CD14-positive monocyte (primary cell): ENCODE measurements at regions not wholly inside any gene's neighbourhood (a gene's known extent, or its start where the extent isn't known, plus 50 kb on each side); places are given as distances from the start of the nearest gene placed in this dataset.
A peak's percentile ranks its signal among the peaks of the same experiment; 100 is the strongest.

Source experiments
- DNase-seq, 3 donors: peaks; one replicate each; pipeline ENCODE4 v3.0.0-alpha.2; 2011 to 2022
- H2AFZ ChIP-seq: 2 replicates; pipeline ENCODE4 v1.6.0; 2012; ENCODE audit warnings: mild to moderate bottlenecking, low read depth, low read length, inconsistent platforms; ENCODE audit not compliant: insufficient read depth, poor library complexity, severe bottlenecking
- H3K27ac ChIP-seq, 2 donors: 1 replicate in 1 of 2; 2 replicates in 1 of 2; pipeline ENCODE4 v1.5.1; 2012 to 2013; ENCODE audit warnings: low read length in 2 of 2, control low read depth in 1 of 2, inconsistent platforms in 1 of 2, low read depth in 1 of 2, mild to moderate bottlenecking in 1 of 2
- H3K27me3 ChIP-seq, 2 donors: one replicate each; pipeline versions ENCODE4 v1.6.0 to v1.6.1; 2011 to 2013; ENCODE audit warnings: low read length in 2 of 2; ENCODE audit not compliant: control insufficient read depth in 2 of 2, insufficient read depth in 2 of 2
- H3K36me3 ChIP-seq, 2 donors: replicated peaks in 1 of 2; 1 replicate in 1 of 2; 2 replicates in 1 of 2; pipeline versions ENCODE4 v1.5.1 to v1.6.1; 2012 to 2013; ENCODE audit warnings: low read length in 2 of 2, control low read depth in 1 of 2, inconsistent platforms in 1 of 2, mild to moderate bottlenecking in 1 of 2; ENCODE audit not compliant: insufficient read depth in 2 of 2, control insufficient read depth in 1 of 2
- H3K4me1 ChIP-seq, 2 donors: 1 replicate in 1 of 2; 2 replicates in 1 of 2; pipeline versions ENCODE4 v1.5.1 to v1.6.1; 2012 to 2013; ENCODE audit warnings: low read length in 2 of 2, control low read depth in 1 of 2, inconsistent platforms in 1 of 2, mild to moderate bottlenecking in 1 of 2, moderate library complexity in 1 of 2; ENCODE audit not compliant: insufficient read depth in 2 of 2, control insufficient read depth in 1 of 2
- H3K4me2 ChIP-seq: replicated peaks from 2 replicates; pipeline ENCODE3; 2012; ENCODE audit warnings: low read length, moderate library complexity, mild to moderate bottlenecking; ENCODE audit not compliant: poor library complexity, severe bottlenecking; ENCODE audit errors: extremely low read depth
- H3K4me3 ChIP-seq, 3 experiments: fragments of 200-600 bp in 1 of 3; sonication (generic) in 1 of 3; replicated peaks in 1 of 3; 1 replicate in 2 of 3; 2 replicates in 1 of 3; pipeline ENCODE4 v1.5.1; 2011 to 2013; ENCODE audit warnings: low read length in 3 of 3, mild to moderate bottlenecking in 3 of 3, control low read depth in 2 of 3, low read depth in 2 of 3, inconsistent platforms in 1 of 3, moderate library complexity in 1 of 3
- H3K79me2 ChIP-seq: 2 replicates; pipeline ENCODE4 v1.6.0; 2012; ENCODE audit warnings: mild to moderate bottlenecking, control low read depth, inconsistent platforms, low read length, moderate library complexity; ENCODE audit not compliant: insufficient read depth
- H3K9ac ChIP-seq: 2 replicates; pipeline ENCODE4 v1.6.0; 2017; ENCODE audit warnings: low read length, mild to moderate bottlenecking; ENCODE audit not compliant: insufficient read depth, poor library complexity, severe bottlenecking
- H3K9me3 ChIP-seq, 2 donors: replicated peaks in 1 of 2; 1 replicate in 1 of 2; 2 replicates in 1 of 2; pipeline versions ENCODE4 v1.5.1 to v1.6.1; 2012 to 2013; ENCODE audit warnings: low read length in 2 of 2, control low read depth in 1 of 2; ENCODE audit not compliant: control insufficient read depth in 1 of 2, insufficient read depth in 1 of 2
- H4K20me1 ChIP-seq: 2 replicates; pipeline ENCODE4 v1.6.0; 2012; ENCODE audit warnings: mild to moderate bottlenecking, low read length, control low read depth, moderate library complexity; ENCODE audit not compliant: insufficient read depth
- H3K27ac Mint-ChIP-seq, 7 donors: one replicate each; pipeline ENCODE4 v1.8.0; 2020; ENCODE audit warnings: mild to moderate bottlenecking in 7 of 7, mixed read lengths in 7 of 7, moderate library complexity in 6 of 7, inconsistent platforms in 2 of 7
- H3K27me3 Mint-ChIP-seq, 3 donors: one replicate each; pipeline ENCODE4 v1.8.0; 2021 to 2022; ENCODE audit warnings: low read depth in 3 of 3, mild to moderate bottlenecking in 3 of 3, mixed read lengths in 3 of 3, moderate library complexity in 3 of 3, inconsistent platforms in 1 of 3
- H3K36me3 Mint-ChIP-seq, 2 donors: one replicate each; pipeline ENCODE4 v1.8.0; 2020; ENCODE audit warnings: mixed read lengths in 2 of 2, inconsistent platforms in 1 of 2, mild to moderate bottlenecking in 1 of 2
- H3K4me1 Mint-ChIP-seq: one replicate; pipeline ENCODE4 v1.8.0; 2020; ENCODE audit warnings: mild to moderate bottlenecking, mixed read lengths
- H3K4me3 Mint-ChIP-seq, 2 donors: one replicate each; pipeline ENCODE4 v1.8.0; 2020; ENCODE audit warnings: mild to moderate bottlenecking in 2 of 2, mixed read lengths in 2 of 2, moderate library complexity in 1 of 2
- H3K9me3 Mint-ChIP-seq, 7 donors: one replicate each; pipeline ENCODE4 v1.8.0; 2020 to 2022; ENCODE audit warnings: mixed read lengths in 7 of 7, mild to moderate bottlenecking in 6 of 7, moderate library complexity in 6 of 7, inconsistent platforms in 2 of 7
- WGBS: methylation state at CpG from one replicate; pipeline ENCODE4 v1.1.5; 2013; ENCODE audit warnings: missing lambda C conversion rate; ENCODE audit not compliant: insufficient coverage; 5-methylcytosine and 5-hydroxymethylcytosine counted together
- intact Hi-C, 2 donors: fragments of 100-400 bp; cut with micrococcal nuclease; formaldehyde crosslinking; loops; one replicate each; pipeline versions ENCODE4 v1.15.0 to v1.15.1; 2023
- TF ChIP-seq, protein P1 (sequence below): fragments of 200-600 bp; IDR thresholded peaks from one replicate; pipeline ENCODE4 v1.8.0; 2022; ENCODE audit warnings: antibody characterized with exemption, mild to moderate bottlenecking

GRCh38 chr1:185564816-185565215 lies 169.4 kb upstream of the HMCN1 start:
- Mint-ChIP-seq H3K4me3 (no peak overlapping the region), H3K27me3 (peaks cover 0 to 1% (median 0%) of the 10 kb centered on the region in 3 donors), H3K36me3 (peaks cover 0 to 3% of the 10 kb centered on the region in 2 donors), H3K9me3 (peaks cover 0 to 3% (median 0%) of the 10 kb centered on the region in 7 donors), H3K27ac (peak overlapping the region in 1 of 7 donors; percentile 13), H3K4me1 (peaks cover 50% of the 10 kb centered on the region)
- Histone ChIP-seq H3K27ac (no peak overlapping the region), H3K27me3 (no peaks in the 10 kb centered on the region), H4K20me1 (no peaks in the 10 kb centered on the region), H3K9ac (no peak overlapping the region), H3K79me2 (no peaks in the 10 kb centered on the region), H3K36me3 (no peaks in the 10 kb centered on the region), H3K4me2 (no peak overlapping the region), H3K9me3 (no peaks in the 10 kb centered on the region), H3K4me1 (peaks cover 39 to 48% of the 10 kb centered on the region in 2 donors), H2AFZ (no peak overlapping the region), H3K4me3 (no peak overlapping the region)
- DNase-seq, result no peak
- TF ChIP-seq, protein P1, sequence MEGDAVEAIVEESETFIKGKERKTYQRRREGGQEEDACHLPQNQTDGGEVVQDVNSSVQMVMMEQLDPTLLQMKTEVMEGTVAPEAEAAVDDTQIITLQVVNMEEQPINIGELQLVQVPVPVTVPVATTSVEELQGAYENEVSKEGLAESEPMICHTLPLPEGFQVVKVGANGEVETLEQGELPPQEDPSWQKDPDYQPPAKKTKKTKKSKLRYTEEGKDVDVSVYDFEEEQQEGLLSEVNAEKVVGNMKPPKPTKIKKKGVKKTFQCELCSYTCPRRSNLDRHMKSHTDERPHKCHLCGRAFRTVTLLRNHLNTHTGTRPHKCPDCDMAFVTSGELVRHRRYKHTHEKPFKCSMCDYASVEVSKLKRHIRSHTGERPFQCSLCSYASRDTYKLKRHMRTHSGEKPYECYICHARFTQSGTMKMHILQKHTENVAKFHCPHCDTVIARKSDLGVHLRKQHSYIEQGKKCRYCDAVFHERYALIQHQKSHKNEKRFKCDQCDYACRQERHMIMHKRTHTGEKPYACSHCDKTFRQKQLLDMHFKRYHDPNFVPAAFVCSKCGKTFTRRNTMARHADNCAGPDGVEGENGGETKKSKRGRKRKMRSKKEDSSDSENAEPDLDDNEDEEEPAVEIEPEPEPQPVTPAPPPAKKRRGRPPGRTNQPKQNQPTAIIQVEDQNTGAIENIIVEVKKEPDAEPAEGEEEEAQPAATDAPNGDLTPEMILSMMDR, result no peak
- no CpG with 5 or more reads among the region's 1 CpG for WGBS
- intact Hi-C loops, result no loop called here

DNA sequence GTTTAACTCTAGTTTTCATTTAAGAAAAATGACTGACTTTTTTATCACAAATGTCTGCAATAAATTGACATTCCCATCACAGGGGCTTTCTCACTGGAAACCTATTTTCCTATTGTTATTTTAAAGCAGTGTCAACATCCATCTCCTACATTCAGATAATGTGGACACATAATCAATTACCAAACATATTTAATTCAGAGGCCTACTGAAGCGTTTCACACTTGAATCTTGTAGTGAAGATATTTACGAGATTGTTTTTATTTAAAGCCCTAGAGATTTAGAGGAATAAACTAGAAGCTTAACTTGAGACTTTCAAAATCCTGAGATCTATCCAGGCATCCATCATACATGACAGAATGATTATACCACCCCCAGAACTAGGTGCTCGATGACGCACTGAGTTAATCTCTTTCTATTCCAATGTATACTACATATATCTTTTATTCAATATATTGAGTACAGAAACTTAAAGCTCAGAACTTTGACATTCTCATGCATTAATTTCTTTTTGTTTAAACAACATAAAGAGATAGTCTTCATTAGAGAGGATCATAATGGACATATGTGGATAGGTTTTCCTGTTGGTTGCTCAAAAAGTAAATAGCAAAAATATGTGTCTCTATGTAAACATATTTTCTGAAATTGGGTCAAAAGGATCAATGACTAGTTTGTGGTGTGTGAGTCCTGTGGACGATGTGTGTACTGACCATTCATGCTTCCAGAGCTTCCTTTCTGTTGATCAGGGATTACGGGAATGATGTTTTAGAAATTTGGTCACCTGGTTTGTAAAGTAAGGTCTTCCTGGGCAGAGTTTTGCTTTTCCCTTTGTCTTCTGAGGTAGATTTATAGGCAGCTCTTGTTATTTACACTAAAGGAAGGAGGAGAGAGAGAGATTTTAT lies 171.5 kb upstream of the HMCN1 start:
- Mint-ChIP-seq H3K27me3 (peaks cover 0 to 1% (median 0%) of the 10 kb centered on the region in 3 donors), H3K9me3 (no peaks in the 10 kb centered on the region), H3K36me3 (peaks cover 0 to 3% of the 10 kb centered on the region in 2 donors), H3K27ac (no peak overlapping the region), H3K4me1 (peaks cover 38% of the 10 kb centered on the region), H3K4me3 (no peak overlapping the region)
- Histone ChIP-seq H3K9me3 (no peaks in the 10 kb centered on the region), H3K4me1 (peaks cover 30 to 36% of the 10 kb centered on the region in 2 donors), H4K20me1 (no peaks in the 10 kb centered on the region), H3K27ac (no peak overlapping the region), H3K27me3 (no peaks in the 10 kb centered on the region), H3K79me2 (no peaks in the 10 kb centered on the region), H3K4me3 (no peak overlapping the region), H2AFZ (no peak overlapping the region), H3K36me3 (no peaks in the 10 kb centered on the region), H3K9ac (no peak overlapping the region), H3K4me2 (no peak overlapping the region)
- WGBS, result 94% methylated on average over 2 of the region's 6 CpGs
- TF ChIP-seq, protein P1, result no peak
- intact Hi-C loops, result no loop called here
- DNase-seq, result no peak
